Suprapubic skin (tissue), 4 donors: ENCODE measurements at regions not wholly inside any gene's neighbourhood (a gene's known extent, or its start where the extent isn't known, plus 50 kb on each side); places are given as distances from the start of the nearest gene placed in this dataset.

Experiments used
- DNase-seq, 2 donors: peaks; one replicate each; pipeline ENCODE4 v3.0.0-alpha.2; 2019; ENCODE audit warnings: low spot score in 2 of 2
- H3K27ac ChIP-seq: fragments of 200-600 bp; sonication (generic); one replicate; pipeline ENCODE4 v1.5.1; 2019
- H3K27me3 ChIP-seq: fragments of 200-600 bp; sonication (generic); one replicate; pipeline ENCODE4 v1.5.1; 2019
- H3K36me3 ChIP-seq: fragments of 200-600 bp; sonication (generic); one replicate; pipeline ENCODE4 v1.5.1; 2019
- H3K4me1 ChIP-seq: fragments of 200-600 bp; sonication (generic); one replicate; pipeline ENCODE4 v1.5.1; 2019
- H3K4me3 ChIP-seq: fragments of 200-600 bp; sonication (generic); one replicate; pipeline ENCODE4 v1.5.1; 2019; ENCODE audit warnings: mild to moderate bottlenecking
- H3K9me3 ChIP-seq: fragments of 200-600 bp; sonication (generic); one replicate; pipeline ENCODE4 v1.5.1; 2019
- EP300 ChIP-seq: sonication (generic); formaldehyde crosslinking; IDR thresholded peaks from one replicate; pipeline ENCODE4 v1.6.1; 2017; ENCODE audit warnings: antibody characterized with exemption
- POLR2A ChIP-seq, 2 donors: fragments of 450-650 bp; IDR thresholded peaks; one replicate each; pipeline ENCODE4 v1.6.1; 2017; ENCODE audit warnings: antibody characterized with exemption in 2 of 2, mild to moderate bottlenecking in 2 of 2, moderate library complexity in 2 of 2
- POLR2AphosphoS5 ChIP-seq, 3 donors: sonication (generic); formaldehyde crosslinking; IDR thresholded peaks; one replicate each; pipeline ENCODE4 v1.6.1; 2017; ENCODE audit warnings: antibody characterized with exemption in 3 of 3
- WGBS: methylation state at CpG from one replicate; pipeline ENCODE4 v1.1.5; 2018; 5-methylcytosine and 5-hydroxymethylcytosine counted together
- TF ChIP-seq, protein P1 (sequence below), 2 donors: fragments of 200-600 bp in 1 of 2; fragments of 450-650 bp in 1 of 2; sonication (generic) in 1 of 2; IDR thresholded peaks; one replicate each; pipeline ENCODE4 v1.5.1; 2016 to 2019; ENCODE audit warnings: antibody characterized with exemption in 2 of 2, mild to moderate bottlenecking in 1 of 2, moderate library complexity in 1 of 2

DNA sequence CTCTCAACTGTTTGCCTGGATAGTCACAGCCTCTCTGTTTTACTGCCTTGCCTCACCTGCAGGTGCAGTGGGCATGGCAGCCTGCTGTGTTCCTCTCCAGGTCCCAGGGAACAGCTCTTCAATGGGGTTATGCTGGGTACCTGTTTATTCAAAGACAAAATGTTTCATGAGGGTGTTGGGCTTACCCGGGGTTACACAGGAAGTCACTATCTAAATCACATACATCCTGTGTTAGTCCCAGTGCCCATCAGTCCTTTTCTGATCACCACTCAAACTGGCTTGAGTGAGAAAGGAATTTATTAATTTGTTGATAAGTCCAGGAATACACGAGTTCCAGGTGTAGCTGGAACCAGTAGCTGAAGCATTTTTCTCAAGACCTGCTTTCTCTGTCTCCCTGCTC, 1503.6 kb upstream of the TMEM132C start:
- Histone ChIP-seq H3K4me1 (no peaks in the 10 kb centered on the region), H3K27ac (no peak overlapping the region), H3K4me3 (no peak overlapping the region), H3K36me3 (no peaks in the 10 kb centered on the region), H3K9me3 (peaks cover 10% of the 10 kb centered on the region), H3K27me3 (no peaks in the 10 kb centered on the region)
- WGBS, result 81% methylated on average over 2 of the region's 2 CpGs
- DNase-seq, result no peak
- TF ChIP-seq, protein P1, sequence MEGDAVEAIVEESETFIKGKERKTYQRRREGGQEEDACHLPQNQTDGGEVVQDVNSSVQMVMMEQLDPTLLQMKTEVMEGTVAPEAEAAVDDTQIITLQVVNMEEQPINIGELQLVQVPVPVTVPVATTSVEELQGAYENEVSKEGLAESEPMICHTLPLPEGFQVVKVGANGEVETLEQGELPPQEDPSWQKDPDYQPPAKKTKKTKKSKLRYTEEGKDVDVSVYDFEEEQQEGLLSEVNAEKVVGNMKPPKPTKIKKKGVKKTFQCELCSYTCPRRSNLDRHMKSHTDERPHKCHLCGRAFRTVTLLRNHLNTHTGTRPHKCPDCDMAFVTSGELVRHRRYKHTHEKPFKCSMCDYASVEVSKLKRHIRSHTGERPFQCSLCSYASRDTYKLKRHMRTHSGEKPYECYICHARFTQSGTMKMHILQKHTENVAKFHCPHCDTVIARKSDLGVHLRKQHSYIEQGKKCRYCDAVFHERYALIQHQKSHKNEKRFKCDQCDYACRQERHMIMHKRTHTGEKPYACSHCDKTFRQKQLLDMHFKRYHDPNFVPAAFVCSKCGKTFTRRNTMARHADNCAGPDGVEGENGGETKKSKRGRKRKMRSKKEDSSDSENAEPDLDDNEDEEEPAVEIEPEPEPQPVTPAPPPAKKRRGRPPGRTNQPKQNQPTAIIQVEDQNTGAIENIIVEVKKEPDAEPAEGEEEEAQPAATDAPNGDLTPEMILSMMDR (IDR thresholded peaks at IDR 0.05), result no peak
- TF ChIP-seq POLR2AphosphoS5 (IDR thresholded peaks at IDR 0.05) (no peak), EP300 (no peak), POLR2A (IDR thresholded peaks at IDR 0.05) (no peak)

DNA sequence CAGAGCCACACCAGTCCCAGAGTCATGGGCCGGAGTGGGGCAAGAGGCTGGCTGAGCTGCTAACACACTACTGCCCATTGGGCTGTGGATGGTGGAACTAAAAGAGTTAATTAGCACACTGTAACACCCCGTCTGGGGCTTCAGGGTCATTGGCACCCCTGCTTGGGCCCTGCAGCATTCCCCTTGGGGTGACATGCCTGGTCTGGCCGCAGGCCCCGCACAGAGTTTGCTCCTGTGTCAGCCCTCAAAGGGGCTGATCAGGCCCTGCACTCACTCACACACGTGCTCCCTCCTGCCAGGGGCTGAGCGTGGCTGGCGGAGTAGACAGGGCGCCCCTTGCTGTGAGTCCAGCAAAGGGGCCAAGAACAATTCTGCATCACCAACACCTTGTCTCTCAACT, 1499.6 kb upstream of the TMEM132C start:
- H3K4me1 ChIP-seq, result no peaks in the 10 kb centered on the region
- H3K36me3 ChIP-seq, result no peaks in the 10 kb centered on the region
- H3K9me3 ChIP-seq, result peaks cover 9% of the 10 kb centered on the region
- H3K4me3 ChIP-seq, result no peak overlapping the region
- WGBS, result 100% methylated on average over 4 of the region's 8 CpGs
- no peak overlapping the region for H3K27ac ChIP-seq
- no peak for DNase-seq
- no peaks in the 10 kb centered on the region for H3K27me3 ChIP-seq
- TF ChIP-seq POLR2A (IDR thresholded peaks at IDR 0.05) (no peak), POLR2AphosphoS5 (IDR thresholded peaks at IDR 0.05) (no peak), EP300 (no peak)
- TF ChIP-seq, protein P1 (IDR thresholded peaks at IDR 0.05), result no peak

DNA sequence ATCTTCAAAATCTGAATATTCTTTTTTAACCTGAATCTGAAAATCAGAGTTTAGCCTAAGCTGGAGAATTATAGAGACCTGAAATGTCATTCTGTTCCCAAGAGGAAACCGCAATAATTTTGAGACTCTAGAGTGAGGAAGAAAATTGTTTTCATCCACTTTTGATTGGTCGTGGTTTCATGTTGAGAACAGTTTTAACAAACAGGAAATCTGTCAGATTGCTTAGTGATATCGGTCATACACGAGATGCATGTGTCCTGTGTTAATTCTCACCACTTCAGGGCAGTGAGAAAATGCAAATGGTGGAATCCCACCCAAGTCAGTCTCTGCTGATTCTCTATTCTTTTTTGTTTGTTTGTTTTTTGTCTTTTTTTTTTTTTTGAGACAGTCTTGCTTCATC, 1498.5 kb upstream of the TMEM132C start:
- 73% methylated on average over 4 of the region's 4 CpGs for WGBS
- H3K36me3 ChIP-seq, result no peaks in the 10 kb centered on the region
- H3K4me1 ChIP-seq, result no peaks in the 10 kb centered on the region
- H3K27ac ChIP-seq, result no peak overlapping the region
- TF ChIP-seq EP300 (no peak), POLR2AphosphoS5 (IDR thresholded peaks at IDR 0.05) (no peak), POLR2A (IDR thresholded peaks at IDR 0.05) (no peak)
- TF ChIP-seq, protein P1 (IDR thresholded peaks at IDR 0.05), result no peak
- H3K9me3 ChIP-seq, result peaks cover 5% of the 10 kb centered on the region
- DNase-seq, result no peak
- no peaks in the 10 kb centered on the region for H3K27me3 ChIP-seq
- no peak overlapping the region for H3K4me3 ChIP-seq

DNA sequence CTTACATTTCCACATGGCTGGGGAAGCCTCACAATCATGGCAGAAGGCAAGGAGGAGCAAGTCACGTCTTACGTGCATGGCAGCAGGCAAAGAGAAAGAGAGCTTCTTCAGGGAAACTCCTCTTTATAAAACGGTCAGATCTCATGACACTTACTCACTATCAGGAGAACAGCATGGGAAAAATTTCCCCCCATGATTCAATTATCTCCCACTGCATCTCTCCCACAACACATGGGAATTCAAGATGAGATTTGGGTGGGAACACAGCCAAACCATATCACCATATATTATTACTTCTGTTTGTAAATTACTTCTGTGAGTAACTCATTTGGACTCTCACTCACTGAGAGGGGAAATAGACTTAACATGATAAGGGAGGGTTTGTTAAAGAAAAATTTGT, 1496.8 kb upstream of the TMEM132C start:
- Histone ChIP-seq H3K36me3 (no peaks in the 10 kb centered on the region), H3K4me3 (no peak overlapping the region), H3K9me3 (peaks cover 5% of the 10 kb centered on the region), H3K4me1 (no peaks in the 10 kb centered on the region), H3K27ac (no peak overlapping the region), H3K27me3 (no peaks in the 10 kb centered on the region)
- no peak for DNase-seq
- 53% methylated on average over 3 of the region's 3 CpGs for WGBS
- TF ChIP-seq POLR2A (IDR thresholded peaks at IDR 0.05), result no peak
- no peak for TF ChIP-seq EP300
- no peak for TF ChIP-seq POLR2AphosphoS5 (IDR thresholded peaks at IDR 0.05)
- TF ChIP-seq, protein P1 (IDR thresholded peaks at IDR 0.05), result no peak

DNA sequence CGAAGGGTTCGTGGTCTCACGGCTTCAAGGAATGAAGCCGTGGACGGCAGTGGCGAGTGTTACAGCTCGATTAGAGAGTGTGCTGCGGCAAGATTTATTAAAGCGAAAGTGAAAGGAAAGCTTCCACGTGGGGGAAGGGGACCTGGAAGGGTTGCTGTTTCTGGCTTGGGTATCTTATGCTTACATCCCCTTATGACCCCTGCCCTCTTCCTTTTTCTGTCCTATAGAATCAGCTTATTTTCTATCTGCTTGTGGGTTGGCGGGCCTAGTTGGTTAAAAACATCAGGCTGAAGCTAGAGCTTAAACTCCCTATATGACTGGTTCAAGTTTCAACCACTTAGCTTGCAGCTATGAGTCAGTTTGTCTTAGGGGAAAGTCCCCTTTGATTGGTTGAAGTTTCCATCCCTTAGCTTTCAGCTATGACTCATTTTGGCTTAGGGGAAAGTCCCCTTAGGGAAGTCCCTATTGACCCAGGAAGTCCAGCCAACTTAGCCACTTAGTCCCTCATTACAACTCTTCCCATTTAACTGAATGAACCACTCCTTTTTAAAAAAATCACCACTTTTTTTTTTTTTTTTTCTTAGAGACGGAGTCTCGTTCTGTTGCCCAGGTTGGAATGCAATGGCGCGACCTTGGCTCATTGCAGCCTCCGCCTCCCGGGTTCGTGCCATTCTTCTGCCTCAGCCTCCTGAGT, 1494.7 kb upstream of the TMEM132C start:
- H3K36me3 ChIP-seq, result no peaks in the 10 kb centered on the region
- TF ChIP-seq, protein P1 (IDR thresholded peaks at IDR 0.05), result no peak
- no peak for TF ChIP-seq POLR2A (IDR thresholded peaks at IDR 0.05)
- no peaks in the 10 kb centered on the region for H3K27me3 ChIP-seq
- H3K9me3 ChIP-seq, result peaks cover 2% of the 10 kb centered on the region
- WGBS, result 76% methylated on average over 18 of the region's 18 CpGs
- no peak overlapping the region for H3K27ac ChIP-seq
- no peaks in the 10 kb centered on the region for H3K4me1 ChIP-seq
- no peak overlapping the region for H3K4me3 ChIP-seq
- DNase-seq, result no peak
